Cardiac muscle cell (in vitro differentiated cells and primary cell): ENCODE measurements at regions not wholly inside any gene's neighbourhood (a gene's known extent, or its start where the extent isn't known, plus 50 kb on each side); places are given as distances from the start of the nearest gene placed in this dataset.

ENCODE experiments used
- DNase-seq, 2 donors: peaks; one replicate each; pipeline versions ENCODE4 v3.0.0 to v3.0.0-alpha.2; 2010 to 2017; ENCODE audit warnings: low read depth in 1 of 2, low spot score in 1 of 2
- H3K27ac ChIP-seq: fragments of 200-600 bp; sonication (generic); 2 replicates; pipeline ENCODE4 v1.5.1; 2016
- H3K27me3 ChIP-seq: fragments of 200-600 bp; sonication (generic); 2 replicates; pipeline ENCODE4 v1.6.0; 2016; ENCODE audit warnings: control low read depth
- H3K36me3 ChIP-seq: fragments of 200-600 bp; sonication (generic); 2 replicates; pipeline ENCODE4 v1.5.1; 2016; ENCODE audit warnings: control low read depth
- H3K4me1 ChIP-seq: fragments of 200-600 bp; sonication (generic); 2 replicates; pipeline ENCODE4 v1.8.1; 2017; ENCODE audit warnings: low read depth, mild to moderate bottlenecking, mixed run types
- H3K4me3 ChIP-seq: fragments of 200-600 bp; sonication (generic); 2 replicates; pipeline ENCODE4 v1.5.1; 2016; ENCODE audit warnings: mild to moderate bottlenecking
- H3K9me3 ChIP-seq: fragments of 200-600 bp; sonication (generic); 2 replicates; pipeline ENCODE4 v1.5.1; 2017; ENCODE audit warnings: low read depth, mild to moderate bottlenecking, control low read depth
- TF ChIP-seq, protein P1 (sequence below): IDR thresholded peaks from 2 replicates; pipeline ENCODE4 v1.5.1; 2012; ENCODE audit warnings: low read depth, mild to moderate bottlenecking, low read length

DNA sequence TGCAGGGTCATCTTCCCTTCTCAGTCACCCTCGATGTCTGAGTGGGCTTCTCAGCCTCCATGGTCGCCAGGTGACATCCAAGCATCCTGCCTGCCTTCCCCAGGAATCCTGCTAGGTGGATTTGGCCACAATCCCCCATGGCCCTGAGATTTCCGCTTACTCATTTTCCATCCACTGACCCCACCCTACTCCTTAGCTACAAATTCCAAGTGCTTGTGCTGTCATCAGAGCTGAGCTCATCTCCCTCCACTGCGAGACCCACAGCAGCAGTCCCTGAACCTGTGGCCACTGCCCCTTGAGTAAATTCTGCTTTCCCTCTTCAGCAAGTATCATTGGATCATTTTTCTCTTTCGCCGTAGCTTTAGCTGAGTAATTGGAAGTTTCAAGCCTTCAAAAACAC is 90.5 kb upstream of the ANKRD10 start:
- H3K27ac ChIP-seq, result no peak overlapping the region
- no peaks in the 10 kb centered on the region for H3K36me3 ChIP-seq
- DNase-seq, result no peak
- H3K4me1 ChIP-seq, result no peaks in the 10 kb centered on the region
- H3K9me3 ChIP-seq, result no peaks in the 10 kb centered on the region
- no peak overlapping the region for H3K4me3 ChIP-seq
- TF ChIP-seq, protein P1, sequence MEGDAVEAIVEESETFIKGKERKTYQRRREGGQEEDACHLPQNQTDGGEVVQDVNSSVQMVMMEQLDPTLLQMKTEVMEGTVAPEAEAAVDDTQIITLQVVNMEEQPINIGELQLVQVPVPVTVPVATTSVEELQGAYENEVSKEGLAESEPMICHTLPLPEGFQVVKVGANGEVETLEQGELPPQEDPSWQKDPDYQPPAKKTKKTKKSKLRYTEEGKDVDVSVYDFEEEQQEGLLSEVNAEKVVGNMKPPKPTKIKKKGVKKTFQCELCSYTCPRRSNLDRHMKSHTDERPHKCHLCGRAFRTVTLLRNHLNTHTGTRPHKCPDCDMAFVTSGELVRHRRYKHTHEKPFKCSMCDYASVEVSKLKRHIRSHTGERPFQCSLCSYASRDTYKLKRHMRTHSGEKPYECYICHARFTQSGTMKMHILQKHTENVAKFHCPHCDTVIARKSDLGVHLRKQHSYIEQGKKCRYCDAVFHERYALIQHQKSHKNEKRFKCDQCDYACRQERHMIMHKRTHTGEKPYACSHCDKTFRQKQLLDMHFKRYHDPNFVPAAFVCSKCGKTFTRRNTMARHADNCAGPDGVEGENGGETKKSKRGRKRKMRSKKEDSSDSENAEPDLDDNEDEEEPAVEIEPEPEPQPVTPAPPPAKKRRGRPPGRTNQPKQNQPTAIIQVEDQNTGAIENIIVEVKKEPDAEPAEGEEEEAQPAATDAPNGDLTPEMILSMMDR, result no peak
- peaks cover 3% of the 10 kb centered on the region for H3K27me3 ChIP-seq

DNA sequence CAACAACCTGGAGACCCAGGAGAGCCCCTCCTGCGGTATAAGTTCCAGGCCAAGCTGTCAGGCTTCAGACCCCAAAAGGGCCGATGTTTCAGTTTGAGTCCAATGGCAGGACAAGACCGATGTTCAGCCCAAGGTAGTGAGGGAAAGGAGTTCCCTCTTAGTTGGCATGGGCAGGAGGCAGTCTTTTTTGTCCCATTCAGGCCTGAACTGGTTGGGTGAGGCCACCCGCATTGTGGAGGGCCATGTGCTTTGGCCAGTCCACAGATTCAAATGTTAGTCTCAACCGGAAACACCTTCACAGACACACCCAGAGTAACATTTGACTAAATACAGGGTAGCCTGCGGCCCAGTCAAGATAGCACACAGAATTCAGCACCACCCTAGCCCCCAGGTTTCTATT is 89.6 kb upstream of the ANKRD10 start:
- Histone ChIP-seq H3K27ac (no peak overlapping the region), H3K36me3 (no peaks in the 10 kb centered on the region)
- no peak for DNase-seq

DNA sequence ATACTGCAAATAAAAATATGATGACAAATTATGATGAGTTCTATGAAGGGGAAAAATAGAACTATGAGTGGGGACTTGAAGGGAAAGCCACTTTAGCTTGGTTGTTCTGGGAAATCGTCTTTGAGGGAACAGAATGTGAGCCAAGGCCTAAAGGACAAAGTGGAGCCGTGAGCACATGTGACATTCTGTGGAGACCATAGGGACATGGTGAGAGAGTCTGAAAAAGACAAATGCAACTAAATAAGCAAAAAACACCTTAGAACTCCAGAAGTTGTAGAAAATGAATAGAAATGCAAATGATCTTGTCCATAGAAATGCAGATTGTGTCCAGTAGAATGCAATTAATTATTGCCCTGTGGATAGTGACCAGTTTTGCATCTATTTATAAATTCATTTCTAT is 86.8 kb upstream of the ANKRD10 start:
- no peak overlapping the region for H3K4me3 ChIP-seq
- TF ChIP-seq, protein P1, result no peak
- no peaks in the 10 kb centered on the region for H3K9me3 ChIP-seq
- H3K27me3 ChIP-seq, result no peaks in the 10 kb centered on the region
- H3K4me1 ChIP-seq, result no peaks in the 10 kb centered on the region
- H3K36me3 ChIP-seq, result no peaks in the 10 kb centered on the region
- no peak overlapping the region for H3K27ac ChIP-seq
- no peak for DNase-seq

More for the DNA sequence above, 89.6 kb upstream of the ANKRD10 start:
- no peaks in the 10 kb centered on the region for H3K9me3 ChIP-seq
- no peaks in the 10 kb centered on the region for H3K4me1 ChIP-seq
- H3K4me3 ChIP-seq, result no peak overlapping the region
- H3K27me3 ChIP-seq, result no peaks in the 10 kb centered on the region
- TF ChIP-seq, protein P1, result no peak

DNA sequence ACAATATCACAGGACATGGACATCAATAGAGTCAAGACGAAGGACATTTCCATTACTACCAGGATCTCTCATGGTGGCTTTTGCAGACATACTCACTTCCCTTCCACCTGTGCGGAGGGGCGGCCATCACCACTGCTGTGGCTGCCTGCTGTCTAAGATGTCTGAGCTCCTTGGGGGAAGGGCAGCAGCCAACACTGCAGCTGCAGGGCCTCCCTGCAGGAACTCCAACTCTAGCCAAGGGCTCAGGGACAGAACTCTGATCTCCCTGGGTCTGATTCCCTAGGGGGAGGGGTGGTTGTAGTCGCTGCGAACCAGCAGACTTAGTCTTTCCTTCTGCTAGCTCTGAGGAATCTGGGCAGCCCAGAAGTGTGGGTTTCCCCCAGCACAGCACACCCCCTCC is 78.9 kb upstream of the ANKRD10 start:
- TF ChIP-seq, protein P1, result no peak
- H3K4me1 ChIP-seq, result no peaks in the 10 kb centered on the region
- H3K27ac ChIP-seq, result no peak overlapping the region
- no peaks in the 10 kb centered on the region for H3K9me3 ChIP-seq
- H3K4me3 ChIP-seq, result no peak overlapping the region
- no peaks in the 10 kb centered on the region for H3K36me3 ChIP-seq
- H3K27me3 ChIP-seq, result no peaks in the 10 kb centered on the region
- no peak for DNase-seq

DNA sequence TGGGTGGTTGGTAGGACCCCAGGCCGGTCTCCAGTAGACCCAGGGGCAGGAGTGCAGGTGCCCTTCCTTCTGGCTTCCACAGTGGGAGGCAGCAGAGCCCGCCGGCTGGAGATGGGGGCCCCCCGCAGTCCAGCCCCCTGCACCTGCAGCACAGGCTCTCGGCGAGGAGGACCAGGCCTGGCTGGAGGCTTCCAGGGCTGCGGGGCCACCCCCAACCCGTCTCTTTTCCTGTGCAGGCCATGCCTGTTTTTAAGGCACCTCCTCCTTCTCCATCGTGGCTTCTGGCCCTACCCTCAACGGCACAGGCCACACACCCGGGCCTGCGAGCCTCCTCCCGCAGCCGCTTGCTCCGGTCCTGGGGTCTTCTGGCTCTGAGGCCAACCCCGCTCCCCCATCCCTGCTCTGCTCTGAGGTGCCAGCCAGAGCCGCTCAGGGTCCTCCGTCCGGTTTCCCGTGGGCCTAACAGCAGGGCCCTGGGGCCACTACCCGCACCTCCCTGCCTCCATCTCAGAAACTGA is 77.2 kb upstream of the ANKRD10 start:
- TF ChIP-seq, protein P1, result no peak
- no peak for DNase-seq
- H3K4me1 ChIP-seq, result no peaks in the 10 kb centered on the region
- no peaks in the 10 kb centered on the region for H3K9me3 ChIP-seq
- H3K27ac ChIP-seq, result no peak overlapping the region
- no peak overlapping the region for H3K4me3 ChIP-seq
- H3K36me3 ChIP-seq, result no peaks in the 10 kb centered on the region
- no peaks in the 10 kb centered on the region for H3K27me3 ChIP-seq

DNA sequence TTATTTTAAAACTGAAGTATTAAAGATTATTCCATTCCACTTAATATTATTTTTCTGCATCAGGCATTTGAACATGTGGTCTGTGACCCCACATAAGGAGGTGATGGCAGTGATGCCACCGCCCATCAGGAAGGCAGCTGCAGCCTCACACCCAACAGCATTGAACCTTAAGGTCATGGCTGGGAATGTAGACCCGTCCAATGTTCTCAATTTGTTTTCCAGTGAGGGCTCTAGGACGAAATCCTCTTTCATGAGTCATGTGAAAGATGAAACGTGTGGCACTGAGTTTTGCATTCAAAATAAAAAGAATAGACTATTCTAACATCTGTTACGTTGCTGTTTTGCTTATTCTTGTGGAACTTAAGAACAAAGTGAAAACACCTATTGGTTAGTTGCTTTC is 74.5 kb upstream of the ANKRD10 start:
- H3K27me3 ChIP-seq, result no peaks in the 10 kb centered on the region
- no peaks in the 10 kb centered on the region for H3K9me3 ChIP-seq
- H3K36me3 ChIP-seq, result no peaks in the 10 kb centered on the region
- H3K27ac ChIP-seq, result no peak overlapping the region
- TF ChIP-seq, protein P1, result no peak
- no peaks in the 10 kb centered on the region for H3K4me1 ChIP-seq
- no peak overlapping the region for H3K4me3 ChIP-seq
- no peak for DNase-seq
